ENCODE measurements at regions not wholly inside any gene's neighbourhood (a gene's known extent, or its start where the extent isn't known, plus 50 kb on each side); places are given as distances from the start of the nearest gene placed in this dataset.

DNA sequence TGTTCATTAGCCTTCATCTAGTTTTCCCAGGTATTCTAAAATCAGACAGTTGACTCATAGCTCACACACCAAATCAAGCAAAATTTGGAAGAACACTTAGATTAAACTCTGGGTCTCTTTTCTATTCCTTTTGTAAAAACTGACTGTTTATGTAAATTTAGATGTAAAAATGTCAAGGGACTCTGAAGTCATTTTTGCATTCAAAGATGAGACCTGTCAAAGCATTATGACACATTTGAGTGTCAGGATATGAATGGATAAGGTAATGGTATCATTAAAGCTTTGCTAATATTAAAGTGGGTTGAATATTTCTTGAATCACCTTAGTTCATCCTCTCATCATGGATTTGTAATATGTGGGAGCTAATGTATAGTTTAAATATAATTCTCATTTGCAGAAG is 348.1 kb upstream of the NRXN1 start (continued):
- no peak for TF ChIP-seq YBX1 (IDR thresholded peaks at IDR 0.05)
- TF ChIP-seq ZNF384 (IDR thresholded peaks at IDR 0.05; ENCODE audit: borderline replicate concordance, low read depth, low read length): no peak
- TF ChIP-seq KAT2A (conservative IDR thresholded peaks at IDR 0.05; ENCODE audit: control insufficient read depth, low read depth, low read length): no peak
- TF ChIP-seq ETV6 (conservative IDR thresholded peaks at IDR 0.05 in 1 of 2, IDR thresholded peaks at IDR 0.05 in 1 of 2; ENCODE audit: borderline replicate concordance in 1 of 2, low read depth in 1 of 2): no peak

DNA sequence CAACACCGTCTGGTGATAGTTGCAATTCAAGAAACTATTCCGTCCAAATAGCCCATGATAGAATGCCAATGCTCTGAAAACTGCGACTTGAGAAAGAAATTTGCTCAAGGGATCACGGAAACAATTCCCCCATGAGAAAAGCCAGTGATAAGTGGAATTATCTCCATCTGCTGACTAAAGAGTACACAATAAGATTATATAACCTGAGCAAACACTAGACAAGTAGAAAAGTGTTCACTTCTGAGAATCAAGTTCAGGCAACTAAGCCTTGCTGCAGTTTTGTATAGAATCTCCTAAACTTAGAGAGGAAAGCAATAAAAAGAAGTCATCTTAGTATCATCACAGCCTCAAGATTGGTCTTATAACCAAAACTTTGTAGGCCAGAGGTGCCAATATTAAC is 336.3 kb upstream of the NRXN1 start:
- Histone ChIP-seq H3K9ac (ENCODE audit: control insufficient read depth, insufficient read depth, low read length) (no peak overlapping the region), H2AFZ (ENCODE audit: control insufficient read depth, low read depth, low read length) (no peak overlapping the region), H3K4me1 (ENCODE audit: control insufficient read depth, insufficient read depth, low read length) (no peaks in the 10 kb centered on the region), H3K27ac (ENCODE audit: control insufficient read depth, insufficient read depth) (no peak overlapping the region), H3K9me3 (replicated peaks; ENCODE audit: control insufficient read depth, insufficient read depth, low read length) (no peaks in the 10 kb centered on the region), H3K79me2 (ENCODE audit: control insufficient read depth, insufficient read depth, low read length) (no peaks in the 10 kb centered on the region), H4K20me1 (ENCODE audit: control insufficient read depth, insufficient read depth) (no peaks in the 10 kb centered on the region), H3K4me3 (no peak overlapping the region), H3K4me2 (ENCODE audit: control insufficient read depth, insufficient read depth) (no peak overlapping the region), H3K36me3 (ENCODE audit: control insufficient read depth in 2 of 2, insufficient read depth in 2 of 2, low read length in 1 of 2) (no peaks in the 10 kb centered on the region), H3K27me3 (replicated peaks in 1 of 2; ENCODE audit: control insufficient read depth in 2 of 2, insufficient read depth in 2 of 2, low read length in 1 of 2) (no peaks in the 10 kb centered on the region)
- TF ChIP-seq, protein P1, sequence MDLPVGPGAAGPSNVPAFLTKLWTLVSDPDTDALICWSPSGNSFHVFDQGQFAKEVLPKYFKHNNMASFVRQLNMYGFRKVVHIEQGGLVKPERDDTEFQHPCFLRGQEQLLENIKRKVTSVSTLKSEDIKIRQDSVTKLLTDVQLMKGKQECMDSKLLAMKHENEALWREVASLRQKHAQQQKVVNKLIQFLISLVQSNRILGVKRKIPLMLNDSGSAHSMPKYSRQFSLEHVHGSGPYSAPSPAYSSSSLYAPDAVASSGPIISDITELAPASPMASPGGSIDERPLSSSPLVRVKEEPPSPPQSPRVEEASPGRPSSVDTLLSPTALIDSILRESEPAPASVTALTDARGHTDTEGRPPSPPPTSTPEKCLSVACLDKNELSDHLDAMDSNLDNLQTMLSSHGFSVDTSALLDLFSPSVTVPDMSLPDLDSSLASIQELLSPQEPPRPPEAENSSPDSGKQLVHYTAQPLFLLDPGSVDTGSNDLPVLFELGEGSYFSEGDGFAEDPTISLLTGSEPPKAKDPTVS (IDR thresholded peaks at IDR 0.05; ENCODE audit: low read depth, low read length): no peak
- no peak for TF ChIP-seq SMAD1 (IDR thresholded peaks at IDR 0.05; ENCODE audit: low read depth, partially characterized antibody)
- no peak for TF ChIP-seq CBFB (IDR thresholded peaks at IDR 0.05; ENCODE audit: low read depth)
- no peak for DNase-seq (ENCODE audit: low read depth, low spot score)
- ChIA-PET SMC1A (ENCODE audit: uncharacterized antibody, unreplicated experiment) (no interaction called here), POLR2A (no interaction called here), RAD21 (ENCODE audit: unreplicated experiment) (no interaction called here), CTCF (interaction anchor here (0.7 kb wide), 1 partner anchor 1460 kb away, joined by 3 read pairs; no protein-coding TSS in a partner anchor)
- BruUV-seq (replicated peaks): no TSS peak
- intact Hi-C loops (cut with micrococcal nuclease; ENCODE audit: unreplicated experiment): no loop called here
- no peak for FAIRE-seq
- ATAC-seq: no peak
- in situ Hi-C loops (cut with MboI): no loop called here
- 6% methylated on average over 4 of the region's 4 CpGs for WGBS (ENCODE audit: insufficient coverage, insufficient replicate concordance, low lambda C conversion rate, missing lambda C conversion rate)
